ENCODE measurements at regions not wholly inside any gene's neighbourhood (a gene's known extent, or its start where the extent isn't known, plus 50 kb on each side); places are given as distances from the start of the nearest gene placed in this dataset.

DNA sequence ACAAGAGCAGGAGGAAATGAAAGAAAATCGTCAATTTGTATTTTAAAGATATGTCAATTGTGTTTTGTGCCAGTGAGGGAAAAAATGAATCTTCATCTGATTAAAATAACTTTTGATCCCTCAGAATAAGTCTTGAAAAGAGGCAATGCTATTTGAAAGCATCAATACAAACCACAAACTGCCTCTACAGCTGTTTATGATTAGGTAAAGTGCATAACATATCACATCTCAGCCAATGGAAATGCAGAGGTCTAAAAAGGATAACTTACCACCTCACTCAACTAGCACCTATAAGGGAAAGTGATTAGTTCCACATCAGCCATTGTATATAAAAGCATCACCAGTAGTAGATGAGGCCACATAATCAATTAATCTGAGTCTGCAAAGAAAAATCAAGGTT, 492.2 kb upstream of the CDH2 start:
- no peak for DNase-seq

DNA sequence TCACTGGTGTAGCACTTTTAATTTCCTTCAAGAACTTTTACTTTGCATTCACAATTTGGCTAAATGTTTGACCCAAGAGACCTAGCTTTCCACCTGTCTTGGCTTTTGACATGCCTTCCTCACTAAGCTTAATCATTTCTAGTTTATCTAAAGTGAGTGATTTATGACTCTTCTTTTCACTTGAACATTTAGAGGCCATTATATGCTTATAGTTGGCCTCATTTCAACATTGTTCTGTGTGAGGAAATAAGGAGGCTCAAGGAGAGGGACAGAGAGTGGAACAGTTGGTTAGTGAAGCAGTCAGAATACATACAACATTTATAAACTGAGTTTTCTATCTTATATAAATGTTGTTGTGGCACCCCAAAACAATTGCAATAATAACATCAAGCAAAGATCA, 489.3 kb upstream of the CDH2 start:
- no peak for DNase-seq

DNA sequence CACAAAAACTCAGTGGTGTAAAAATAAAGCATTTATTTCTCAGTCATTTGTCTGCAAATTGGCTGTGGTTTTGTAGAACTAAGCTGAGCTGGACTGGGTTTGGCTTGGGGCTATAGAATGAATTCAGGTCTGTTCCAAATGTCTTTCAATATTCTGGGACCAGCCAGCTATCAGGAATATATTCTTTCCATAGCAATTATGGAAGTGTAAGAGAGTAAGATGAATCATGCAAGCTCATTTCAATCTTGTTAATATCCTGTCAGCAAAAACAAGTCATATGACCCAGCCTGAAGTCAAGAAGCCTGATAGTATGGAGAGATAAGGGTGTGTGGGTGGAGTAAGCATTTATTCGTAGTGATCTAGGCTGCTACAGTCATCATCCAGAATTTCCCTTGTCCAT, 481.0 kb upstream of the CDH2 start:
- DNase-seq = no peak

DNA sequence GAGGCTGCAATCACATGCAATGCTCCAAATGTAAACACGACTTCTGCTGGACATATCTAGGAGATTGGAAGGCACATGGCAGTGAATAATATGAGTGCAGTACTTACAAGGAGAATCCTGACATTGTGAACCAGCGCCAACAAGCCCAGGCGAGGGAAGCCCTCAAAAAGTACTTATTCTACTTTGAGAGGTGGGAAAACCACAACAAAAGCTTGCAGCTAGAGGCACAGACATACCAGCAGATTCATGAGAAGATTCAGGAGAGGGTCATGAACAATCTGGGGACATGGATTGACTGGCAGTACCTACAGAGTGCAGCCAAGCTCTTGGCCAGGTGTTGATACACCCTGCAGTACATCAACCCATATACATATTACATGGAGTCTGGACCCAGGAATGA, 475.7 kb upstream of the CDH2 start:
- DNase-seq = no peak

DNA sequence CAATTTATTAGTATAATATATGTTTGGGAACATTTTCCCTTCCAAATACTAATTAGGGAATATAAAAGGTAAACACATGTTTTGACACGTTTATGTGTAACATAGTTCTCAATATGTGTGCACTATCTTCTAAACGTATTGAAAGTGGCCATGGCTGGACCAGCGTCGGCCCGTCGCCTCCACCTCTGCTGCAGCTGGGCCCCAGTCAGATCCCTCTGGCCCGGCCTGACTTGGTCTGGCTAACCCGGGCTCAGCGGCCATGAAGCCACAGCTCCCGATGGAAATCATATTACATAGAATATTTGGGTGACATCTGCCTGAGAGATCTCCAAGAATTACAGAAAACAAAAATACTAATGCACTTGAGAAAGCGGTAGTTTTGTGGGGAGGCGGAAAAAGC, 474.4 kb upstream of the CDH2 start:
- DNase-seq = no peak

DNA sequence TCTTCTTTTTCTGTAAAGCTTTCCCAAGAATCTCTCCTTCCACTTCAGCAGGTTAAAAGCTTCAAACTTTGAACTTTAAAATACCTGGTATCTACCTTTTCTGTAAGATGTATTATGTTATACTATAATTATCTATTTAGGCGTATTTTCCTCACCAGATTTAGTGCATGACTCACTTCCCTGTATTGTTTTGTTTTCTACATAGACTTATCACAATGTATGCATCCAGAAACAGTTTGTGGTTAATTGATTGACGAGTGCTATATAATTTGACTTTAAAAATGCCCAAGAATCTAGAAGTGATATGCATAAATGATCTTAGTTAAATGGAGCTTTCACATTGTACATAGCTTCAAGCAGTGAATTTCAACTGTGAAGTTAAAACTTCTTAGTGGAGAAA, 473.9 kb upstream of the CDH2 start:
- DNase-seq = no peak

DNA sequence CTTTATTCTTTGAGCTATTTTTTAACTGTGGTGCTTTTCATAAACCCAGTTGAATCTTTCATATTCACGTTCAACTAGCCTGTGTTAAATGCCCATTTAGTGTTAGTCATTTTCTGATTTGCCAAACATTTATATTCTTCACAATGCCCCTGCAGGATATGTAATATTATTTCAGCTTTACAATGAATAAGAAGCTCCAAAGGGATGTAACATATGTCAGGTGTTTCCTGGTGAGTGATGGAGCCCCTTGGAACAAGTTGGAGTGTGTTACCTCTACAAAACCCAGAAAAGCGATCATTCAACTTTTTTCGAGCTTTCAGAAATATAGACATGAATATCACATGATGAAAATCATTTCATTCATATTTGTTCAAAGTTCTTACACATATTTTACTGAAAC, 471.0 kb upstream of the CDH2 start:
- no peak for DNase-seq

DNA sequence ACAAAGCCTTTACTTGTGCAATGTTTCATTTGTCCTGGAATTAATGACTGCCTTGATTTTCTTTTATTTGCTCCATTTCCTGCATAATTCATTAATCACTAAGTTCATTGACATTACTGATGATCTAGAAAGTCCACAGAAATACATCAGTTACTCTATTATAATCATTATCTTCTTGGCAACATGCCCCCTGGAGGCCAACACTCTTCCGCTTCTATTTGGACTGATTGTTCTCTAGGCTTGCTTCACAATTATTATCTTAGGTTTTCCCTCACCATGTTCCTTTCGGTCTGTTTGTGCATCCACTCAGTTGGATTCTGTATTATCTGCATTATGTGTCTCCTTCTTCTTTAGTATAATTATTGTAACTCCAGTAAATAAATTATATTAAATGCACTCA, 461.0 kb upstream of the CDH2 start:
- no peak for DNase-seq

DNA sequence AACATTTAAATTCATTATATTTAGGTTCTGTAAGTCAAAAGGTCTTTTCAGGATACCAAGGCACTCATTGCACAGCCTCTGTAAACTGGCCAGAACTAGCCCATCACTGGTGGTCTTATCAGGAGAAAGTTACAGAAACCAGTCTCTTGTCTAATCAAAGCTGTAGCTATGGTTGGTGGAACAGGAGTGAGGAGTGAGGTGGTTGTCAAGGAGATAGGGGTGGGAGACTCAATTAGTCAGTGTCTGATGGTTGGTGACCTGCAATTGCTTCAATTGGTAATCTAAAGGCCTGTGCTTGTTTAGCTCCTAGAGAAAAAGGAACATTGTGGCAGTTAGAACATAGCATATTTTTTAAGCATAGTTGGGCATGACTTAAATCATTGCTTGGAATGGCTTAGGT, 458.6 kb upstream of the CDH2 start:
- DNase-seq = no peak

DNA sequence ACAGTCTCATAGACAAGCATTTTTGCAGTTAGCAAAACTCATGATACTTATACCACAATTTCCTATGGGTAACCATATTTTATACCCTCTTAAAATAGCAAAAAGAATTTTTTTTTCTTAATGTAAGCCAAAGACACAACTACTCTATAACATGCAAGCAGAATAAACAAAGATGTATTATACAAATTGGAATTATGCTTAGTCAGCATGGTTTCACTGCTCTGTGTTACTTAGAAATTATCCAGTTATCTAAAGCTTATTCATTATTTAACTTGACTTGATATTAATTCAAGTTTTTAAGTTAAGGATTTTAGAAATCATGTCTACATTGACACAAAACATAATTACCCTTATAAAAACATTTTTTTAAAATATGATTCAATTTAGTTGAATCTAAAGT, 449.8 kb upstream of the CDH2 start:
- no peak for DNase-seq

DNA sequence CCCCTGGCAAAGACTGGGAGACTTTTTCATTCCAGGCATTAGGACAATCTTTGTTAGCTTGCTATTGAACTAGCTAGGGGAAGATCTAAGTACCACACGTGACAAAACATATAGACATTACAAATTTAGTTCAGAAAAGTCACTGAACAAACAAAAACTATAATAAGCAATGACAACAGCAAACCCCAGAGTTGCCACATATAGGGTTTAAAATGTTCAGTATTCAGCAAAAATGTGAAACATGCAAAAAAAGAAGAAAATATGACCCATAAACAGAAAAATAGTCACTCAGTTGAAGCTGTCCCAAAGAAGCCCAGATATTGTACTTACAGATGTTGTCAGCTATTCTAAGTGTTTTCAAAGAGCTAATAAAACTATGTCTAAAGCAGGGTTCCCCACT, 431.1 kb upstream of the CDH2 start:
- DNase-seq = no peak

DNA sequence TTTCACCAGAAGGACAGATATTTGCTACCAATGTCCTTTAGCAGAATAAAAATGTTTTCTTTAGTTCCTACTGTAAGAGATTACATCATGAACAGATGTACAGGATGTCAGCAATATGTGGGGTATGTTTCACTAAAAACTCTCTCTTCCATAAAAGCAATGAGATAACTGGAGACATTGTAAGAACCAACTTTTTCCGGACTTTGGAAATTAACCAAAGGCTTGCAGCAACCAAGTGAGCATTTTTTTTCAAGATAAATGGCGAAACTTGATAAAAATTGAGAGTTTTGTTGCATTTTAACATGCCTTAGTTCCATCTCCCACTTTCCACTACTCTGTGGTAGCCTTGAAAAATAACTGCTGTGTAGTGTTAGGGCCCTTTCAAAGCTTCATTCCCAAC, 429.8 kb upstream of the CDH2 start:
- DNase-seq = no peak

DNA sequence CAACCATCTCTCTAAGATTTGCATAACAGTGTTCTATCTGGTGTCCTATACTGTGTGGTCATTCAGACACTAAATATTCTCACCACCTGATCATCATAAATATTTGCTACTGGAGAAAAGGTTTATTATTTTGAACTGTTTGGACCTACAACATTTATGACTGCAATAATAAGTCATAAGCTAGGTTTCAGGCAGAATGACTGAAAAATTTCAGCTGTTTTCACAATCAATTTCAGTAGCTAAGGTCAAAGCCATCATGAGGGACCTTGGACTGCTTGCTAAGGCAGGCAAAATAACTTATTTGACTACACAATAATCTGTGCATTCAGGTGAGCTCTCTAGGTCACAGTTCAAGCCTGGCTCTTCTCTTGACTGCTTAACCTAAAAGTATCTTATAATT, 425.5 kb upstream of the CDH2 start:
- no peak for DNase-seq

DNA sequence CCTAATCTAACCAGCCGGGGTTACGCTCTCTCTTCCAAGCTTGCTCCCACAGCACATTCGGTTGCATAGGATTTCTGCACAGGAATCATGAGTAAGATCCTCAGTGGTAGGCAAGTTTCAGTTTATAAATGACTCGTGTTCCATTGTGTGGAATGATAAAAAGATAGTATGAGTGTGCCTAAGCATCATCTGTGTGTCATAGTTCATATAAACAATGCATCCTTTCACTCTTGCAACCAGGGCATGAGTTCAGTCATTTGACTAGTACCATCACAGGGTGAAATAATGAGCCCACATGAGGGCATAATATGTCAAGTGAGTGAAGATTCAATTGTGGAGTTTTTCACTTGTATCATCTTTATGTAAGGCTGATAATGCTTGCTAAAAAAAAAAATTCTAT, 417.1 kb upstream of the CDH2 start:
- no peak for DNase-seq

DNA sequence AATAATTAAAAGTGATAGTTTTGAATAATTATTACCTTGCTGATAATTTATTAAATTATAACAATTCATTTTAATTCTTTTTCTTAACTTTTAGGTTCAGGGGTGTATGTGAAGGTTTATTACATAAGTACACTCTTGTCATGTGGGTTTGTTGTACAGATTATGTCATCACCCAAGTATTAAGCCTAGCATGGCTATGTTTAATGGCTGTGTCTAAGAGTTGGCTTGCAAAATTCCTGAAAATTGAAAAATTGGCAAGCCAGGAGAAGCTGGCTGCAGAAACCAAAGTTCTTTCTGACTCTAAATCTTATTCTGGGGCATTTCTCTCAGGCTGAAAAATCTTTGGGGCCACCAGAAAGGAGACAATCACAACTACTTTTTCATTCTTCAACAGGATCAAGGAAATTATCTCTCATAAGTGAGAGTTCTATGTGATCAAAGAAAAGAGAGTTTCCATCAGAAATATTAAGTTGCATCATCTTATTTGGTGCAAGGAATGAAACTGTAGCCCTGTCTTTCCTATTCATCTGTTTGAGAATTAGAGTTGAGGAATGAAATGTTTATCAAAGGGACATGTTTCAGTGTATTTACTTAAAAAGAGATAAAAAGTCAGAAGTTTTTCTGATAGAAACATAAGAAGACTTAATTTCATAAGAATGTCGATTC, 412.1 kb upstream of the CDH2 start:
- no peak for DNase-seq

DNA sequence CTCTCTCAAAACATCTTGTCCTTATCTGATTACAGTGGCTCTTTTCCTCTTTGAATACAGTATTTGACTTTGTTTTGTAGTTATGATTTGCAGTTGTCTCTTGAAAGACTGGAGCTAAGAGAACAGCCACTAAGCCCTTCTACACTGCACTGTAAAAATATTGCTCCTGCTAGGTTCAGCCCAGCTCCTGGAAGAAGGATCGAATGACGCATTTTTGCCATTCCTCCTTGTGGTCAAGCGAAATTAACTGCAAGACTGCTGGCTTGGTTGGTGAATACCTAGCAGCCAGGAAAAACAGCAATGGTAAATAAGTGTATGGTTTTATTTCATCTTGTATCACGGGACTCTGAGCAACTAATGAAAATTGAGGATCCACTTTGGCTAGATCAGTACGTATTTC, 407.8 kb upstream of the CDH2 start:
- no peak for DNase-seq

DNA sequence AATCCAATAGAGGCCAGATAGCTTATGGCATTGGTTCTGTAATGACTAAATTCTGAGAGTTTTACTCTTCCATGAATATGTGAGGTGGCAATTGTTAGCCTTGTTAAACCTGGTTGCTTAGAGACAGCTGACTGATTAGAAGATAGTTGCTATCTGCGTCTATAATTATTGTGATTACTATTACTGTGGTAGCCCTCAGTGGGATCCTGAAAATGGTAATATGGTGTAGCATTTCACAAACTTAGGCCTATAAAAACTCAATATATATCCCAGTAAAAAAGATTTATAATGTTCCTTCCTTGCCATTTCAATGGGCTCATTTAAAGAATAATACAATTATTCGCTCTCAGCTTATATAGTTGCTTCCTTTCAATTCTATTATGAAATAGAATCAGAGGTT, 405.8 kb upstream of the CDH2 start:
- DNase-seq = no peak

DNA sequence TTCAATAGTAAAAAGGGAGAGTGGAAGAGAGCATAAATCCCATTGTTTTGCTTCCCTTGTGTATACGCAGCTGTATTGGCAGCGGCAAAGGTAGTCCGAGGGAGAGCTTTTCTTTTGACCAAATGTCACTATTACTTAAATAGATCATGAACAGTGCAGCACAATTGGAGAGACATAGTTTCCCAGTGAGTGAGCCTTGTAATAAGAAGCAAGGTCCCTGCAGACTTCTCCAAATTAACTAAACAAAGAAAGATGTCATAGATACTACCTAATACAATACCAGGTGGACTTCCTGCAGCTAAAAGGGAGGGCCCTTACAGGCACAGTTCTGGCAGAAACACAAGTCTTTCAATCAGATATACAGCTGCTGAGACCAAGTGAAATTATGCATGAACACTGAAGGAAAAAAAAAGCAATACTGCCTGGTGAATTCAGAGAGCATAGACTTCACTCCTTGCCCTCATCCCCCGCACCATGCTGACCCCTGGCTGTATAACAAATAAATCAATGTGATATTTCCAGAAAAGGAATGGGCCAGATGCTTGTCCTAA, 404.7 kb upstream of the CDH2 start:
- DNase-seq = no peak

DNA sequence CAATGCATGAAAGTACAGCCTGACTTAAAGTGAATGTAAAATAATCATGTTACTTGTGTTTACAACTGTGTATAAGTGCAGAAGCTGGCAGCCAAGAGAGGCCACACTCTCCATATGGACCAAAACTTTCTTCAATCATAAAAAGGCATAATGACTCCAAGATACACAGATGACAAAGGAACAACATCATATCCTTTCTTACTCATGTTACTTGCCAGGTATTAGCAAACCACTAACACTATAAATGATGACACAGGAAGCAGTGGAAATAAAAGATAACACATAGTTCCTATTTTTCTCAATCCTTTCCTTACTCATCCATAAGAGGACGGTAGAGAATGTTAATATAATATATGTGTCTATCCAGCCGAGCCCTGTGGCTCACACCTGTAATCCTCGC, 400.0 kb upstream of the CDH2 start:
- DNase-seq = no peak

DNA sequence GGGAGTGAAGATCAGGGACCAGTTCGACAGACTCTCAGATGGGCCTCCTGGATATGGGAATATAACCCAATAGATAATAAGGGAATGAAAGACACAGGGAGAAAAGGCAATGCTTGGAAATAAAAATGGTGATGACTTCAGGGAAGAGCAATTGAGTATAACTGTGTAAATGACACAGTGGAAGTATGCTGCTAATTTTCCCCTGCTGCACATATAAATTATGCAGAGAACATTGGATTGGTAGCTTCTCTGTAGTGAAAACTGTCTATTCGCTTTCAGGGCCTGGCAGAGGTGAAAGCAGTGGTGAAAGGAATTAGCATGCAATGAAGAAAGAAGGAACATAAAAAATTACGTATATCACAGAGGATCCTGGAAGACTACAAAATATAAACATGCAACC, 398.2 kb upstream of the CDH2 start:
- DNase-seq = no peak

DNA sequence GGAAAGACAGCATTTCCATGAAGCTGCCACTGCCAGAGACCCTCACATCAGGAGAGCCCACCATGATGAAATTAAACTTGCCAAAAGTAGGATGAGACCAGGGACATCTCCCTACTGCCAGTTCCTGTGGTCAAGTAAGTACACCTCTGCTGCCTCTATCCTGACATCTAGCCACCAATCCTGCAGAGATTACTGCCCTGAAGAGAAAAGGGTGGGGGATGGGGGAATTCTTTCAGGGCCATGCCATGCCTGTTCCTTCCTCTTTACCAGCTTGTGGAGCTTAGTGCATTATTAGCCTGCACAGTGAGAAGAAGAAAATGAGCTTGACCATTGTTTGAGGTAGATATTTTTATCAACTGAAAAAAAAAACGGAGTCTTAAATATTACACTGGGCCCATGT, 397.2 kb upstream of the CDH2 start:
- DNase-seq = no peak

DNA sequence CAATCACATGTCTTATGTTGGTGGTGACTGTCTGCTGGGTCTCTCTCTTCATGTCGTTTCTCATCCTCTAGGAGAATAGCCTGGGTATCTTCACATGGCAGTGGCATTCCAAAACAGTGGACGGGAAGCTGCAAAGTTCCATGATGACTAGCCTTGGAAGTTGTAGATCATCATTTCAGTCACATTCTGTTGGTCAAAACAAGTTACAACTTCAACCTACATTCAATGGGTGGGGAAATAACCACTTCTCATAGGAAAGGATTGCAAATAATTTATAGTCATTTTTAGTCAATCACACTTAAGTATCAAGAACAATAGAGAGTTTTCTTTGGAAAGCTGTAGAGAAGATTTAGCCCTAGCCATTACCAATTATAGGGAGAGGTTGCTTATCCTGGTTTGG, 395.0 kb upstream of the CDH2 start:
- DNase-seq = no peak

DNA sequence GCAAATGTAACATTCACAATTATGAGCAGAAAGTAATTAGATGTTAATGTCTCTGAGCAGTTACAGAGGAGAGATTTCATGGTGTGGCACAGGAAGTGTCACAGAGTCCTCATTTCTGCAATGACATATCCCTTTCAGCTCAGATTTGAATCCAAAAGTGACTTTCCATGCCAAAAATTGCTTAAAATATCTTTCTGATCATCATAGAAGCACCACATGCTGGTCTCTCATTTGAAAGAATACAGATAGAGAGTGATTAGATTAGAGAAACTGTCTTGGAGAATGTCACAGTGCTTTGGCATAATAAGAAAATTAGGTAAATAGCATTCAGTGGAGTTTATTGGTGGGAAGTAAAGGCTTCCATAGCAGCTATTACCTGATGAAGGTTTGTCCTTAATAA, 383.4 kb upstream of the CDH2 start:
- DNase-seq = no peak

DNA sequence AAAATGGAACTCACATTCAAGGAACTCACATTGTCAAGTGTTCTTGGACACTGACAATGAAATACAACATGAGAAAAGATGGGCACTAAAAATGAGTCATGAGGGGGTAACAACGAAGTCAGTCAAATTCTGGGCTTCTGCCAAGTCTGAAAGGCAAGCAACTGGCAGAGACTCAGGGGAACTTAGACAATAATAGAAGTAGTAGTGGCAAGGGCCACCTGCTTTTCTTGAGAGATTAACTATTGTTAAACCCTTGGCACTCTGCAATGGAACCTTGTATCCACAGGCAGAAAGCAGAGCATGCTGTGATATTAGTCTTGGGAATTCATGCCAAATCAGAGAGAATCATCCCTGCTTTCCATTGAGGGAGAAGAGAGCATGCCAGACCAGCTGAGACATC, 382.6 kb upstream of the CDH2 start:
- DNase-seq = no peak

DNA sequence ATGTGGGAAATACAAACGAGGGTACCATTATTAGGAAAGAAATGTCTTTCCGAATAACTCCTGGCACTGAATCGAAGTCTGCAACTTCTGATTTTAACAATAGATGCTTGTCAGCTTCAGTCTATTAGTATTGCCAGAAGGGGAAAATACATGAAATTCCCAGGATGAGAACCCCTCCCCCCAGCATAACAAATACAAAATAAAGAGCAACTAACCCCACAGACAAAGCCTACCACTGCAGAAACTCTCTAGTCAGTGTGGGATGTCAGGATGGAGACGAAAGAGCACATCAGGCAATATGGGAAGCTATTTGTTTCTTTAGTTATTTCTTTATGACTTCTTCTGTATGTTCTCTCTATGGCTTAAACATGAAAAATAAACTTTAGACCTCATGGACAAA, 365.0 kb upstream of the CDH2 start:
- DNase-seq = no peak
